IMR-90 (cell line): ENCODE measurements at regions not wholly inside any gene's neighbourhood (a gene's known extent, or its start where the extent isn't known, plus 50 kb on each side); places are given as distances from the start of the nearest gene placed in this dataset.

Experiments used
- ATAC-seq: fragments of 200-7000 bp; cut with Tn5 transposase; 2 replicates; pipeline ENCODE4 v1.9.1; 2020; ENCODE audit warnings: low read depth, mild to moderate bottlenecking, moderate library complexity
- BruUV-seq: library from RNA; stranded (reverse); fragments of 400-500 nt; replicated peaks from 2 replicates; lab custom pipeline; 2021; lab: Mats Ljungman, UMichigan
- CTCF ChIA-PET: fragments of 300-600 bp; formaldehyde crosslinking; extraction: SDS; loops from one replicate; lab custom pipeline; 2021; ENCODE audit warnings: antibody characterized with exemption; lab: Yijun Ruan, JAX
- POLR2A ChIA-PET: fragments of 300-600 bp; sonication (Branson Sonifier 250); formaldehyde crosslinking; loops from one replicate; lab custom pipeline; 2022; ENCODE audit warnings: antibody characterized with exemption; ENCODE audit not compliant: unreplicated experiment; lab: Charles Lee
- DNase-seq: peaks from one replicate; pipeline ENCODE4 v3.0.0; 2013
- H2AFZ ChIP-seq: replicated peaks from 2 replicates; pipeline ENCODE3; 2013; ENCODE audit warnings: low read length, mild to moderate bottlenecking; ENCODE audit not compliant: poor library complexity
- H2AK5ac ChIP-seq: 2 replicates; pipeline ENCODE4 v1.6.1; 2013; ENCODE audit warnings: low read depth, low read length, inconsistent platforms
- H2AK9ac ChIP-seq: replicated peaks from 2 replicates; pipeline ENCODE3; 2013; ENCODE audit warnings: mild to moderate bottlenecking, low read depth, low read length, moderate library complexity; ENCODE audit not compliant: poor library complexity
- H2BK120ac ChIP-seq: 2 replicates; pipeline ENCODE4 v1.6.1; 2013; ENCODE audit warnings: low read depth, low read length, inconsistent platforms
- H2BK15ac ChIP-seq: 3 replicates; pipeline ENCODE4 v1.6.1; 2013; ENCODE audit warnings: low read depth, low read length, inconsistent platforms
- H2BK20ac ChIP-seq: 2 replicates; pipeline ENCODE4 v1.6.1; 2013; ENCODE audit warnings: low read depth, mild to moderate bottlenecking, inconsistent platforms, low read length, moderate library complexity
- H2BK5ac ChIP-seq: 2 replicates; pipeline ENCODE4 v1.6.1; 2013; ENCODE audit warnings: mild to moderate bottlenecking, low read depth, low read length, inconsistent platforms; ENCODE audit not compliant: poor library complexity, severe bottlenecking
- H3K14ac ChIP-seq: replicated peaks from 2 replicates; pipeline ENCODE4 v1.6.1; 2013; ENCODE audit warnings: low read depth, low read length, inconsistent platforms
- H3K18ac ChIP-seq: 2 replicates; pipeline ENCODE4 v1.6.1; 2013; ENCODE audit warnings: low read depth, low read length, control low read depth
- H3K23ac ChIP-seq: 2 replicates; pipeline ENCODE4 v1.6.1; 2013; ENCODE audit warnings: low read depth, low read length, inconsistent platforms
- H3K27ac ChIP-seq: 2 replicates; pipeline ENCODE4 v1.5.1; 2013; ENCODE audit warnings: mild to moderate bottlenecking, control low read depth, low read length; ENCODE audit not compliant: insufficient read depth
- H3K27me3 ChIP-seq: 2 replicates; pipeline ENCODE4 v1.6.1; 2013; ENCODE audit warnings: low read length; ENCODE audit not compliant: control insufficient read depth, insufficient read depth
- H3K36me3 ChIP-seq: 2 replicates; pipeline ENCODE4 v1.6.1; 2013; ENCODE audit warnings: low read length, mixed read lengths; ENCODE audit not compliant: control insufficient read depth, insufficient read depth
- H3K4ac ChIP-seq: 2 replicates; pipeline ENCODE4 v1.6.1; 2013; ENCODE audit warnings: low read depth, low read length, inconsistent platforms
- H3K4me1 ChIP-seq: 2 replicates; pipeline ENCODE4 v1.6.1; 2013; ENCODE audit warnings: low read length, mixed read lengths; ENCODE audit not compliant: control insufficient read depth, insufficient read depth
- H3K4me2 ChIP-seq: 2 replicates; pipeline ENCODE4 v1.6.1; 2013; ENCODE audit warnings: low read depth, mild to moderate bottlenecking, control low read depth, low read length, moderate library complexity
- H3K4me3 ChIP-seq: 2 replicates; pipeline ENCODE4 v1.5.1; 2013; ENCODE audit warnings: low read depth, mild to moderate bottlenecking, control low read depth, low read length, moderate library complexity; ENCODE audit not compliant: insufficient read depth
- H3K56ac ChIP-seq: 2 replicates; pipeline ENCODE4 v1.6.1; 2013; ENCODE audit warnings: low read length, inconsistent platforms; ENCODE audit not compliant: insufficient read depth; ENCODE audit errors: extremely low read depth
- H3K79me1 ChIP-seq, 2 experiments: 2 replicates each; pipeline ENCODE4 v1.6.1; 2013; ENCODE audit warnings: low read length in 2 of 2, inconsistent platforms in 1 of 2, low read depth in 1 of 2
- H3K9ac ChIP-seq: 2 replicates; pipeline ENCODE4 v1.6.1; 2013; ENCODE audit warnings: low read depth, low read length, control low read depth
- H3K9me1 ChIP-seq: 2 replicates; pipeline ENCODE4 v1.6.1; 2013; ENCODE audit warnings: low read length, inconsistent platforms; ENCODE audit not compliant: insufficient read depth
- H3K9me3 ChIP-seq: 2 replicates; pipeline ENCODE4 v1.6.1; 2013; ENCODE audit warnings: low read length; ENCODE audit not compliant: control insufficient read depth, insufficient read depth
- H4K20me1 ChIP-seq: 2 replicates; pipeline ENCODE4 v1.6.1; 2013; ENCODE audit warnings: low read length, inconsistent platforms; ENCODE audit not compliant: insufficient read depth
- H4K5ac ChIP-seq: 2 replicates; pipeline ENCODE4 v1.6.1; 2013; ENCODE audit warnings: mild to moderate bottlenecking, low read depth, low read length, control low read depth
- H4K8ac ChIP-seq, 2 experiments: 2 replicates each; pipeline ENCODE4 v1.6.1; 2013; ENCODE audit warnings: low read depth in 2 of 2, low read length in 2 of 2, control low read depth in 1 of 2, inconsistent platforms in 1 of 2
- H4K91ac ChIP-seq: 2 replicates; pipeline ENCODE4 v1.6.1; 2013; ENCODE audit warnings: low read depth, low read length, inconsistent platforms; ENCODE audit not compliant: insufficient read depth
- BHLHE40 ChIP-seq: fragments of 150-350 bp; IDR thresholded peaks from 2 replicates; pipeline ENCODE4 v1.6.1; 2016; ENCODE audit warnings: mild to moderate bottlenecking, low read depth, low read length
- CEBPB ChIP-seq: IDR thresholded peaks from 2 replicates; pipeline ENCODE4 v1.6.1; 2012; ENCODE audit warnings: low read depth, low read length, improper control_type of control experiment
- CTCF ChIP-seq: conservative IDR thresholded peaks from 2 replicates; pipeline ENCODE4 v1.5.1; 2012; ENCODE audit warnings: mild to moderate bottlenecking, low read depth, low read length, improper control_type of control experiment
- FOS ChIP-seq: fragments of 150-350 bp; IDR thresholded peaks from 2 replicates; pipeline ENCODE4 v1.6.1; 2016; ENCODE audit warnings: low read depth, low read length
- MAFK ChIP-seq: IDR thresholded peaks from 2 replicates; pipeline ENCODE4 v1.6.1; 2012; ENCODE audit warnings: low read depth, low read length, improper control_type of control experiment
- MXI1 ChIP-seq: IDR thresholded peaks from 2 replicates; pipeline ENCODE4 v1.6.1; 2012; ENCODE audit warnings: low read depth, mild to moderate bottlenecking, low read length, moderate library complexity, borderline replicate concordance
- NFE2L2 ChIP-seq: fragments of 150-350 bp; IDR thresholded peaks from 2 replicates; pipeline ENCODE4 v1.6.1; 2016; ENCODE audit warnings: low read depth, mild to moderate bottlenecking, low read length
- POLR2A ChIP-seq: IDR thresholded peaks from 2 replicates; pipeline ENCODE4 v1.6.1; 2012; ENCODE audit warnings: mild to moderate bottlenecking, low read depth, low read length
- RAD21 ChIP-seq: IDR thresholded peaks from 2 replicates; pipeline ENCODE4 v1.6.1; 2012; ENCODE audit warnings: low read length, improper control_type of control experiment
- RCOR1 ChIP-seq: IDR thresholded peaks from 2 replicates; pipeline ENCODE4 v1.6.1; 2012; ENCODE audit warnings: mild to moderate bottlenecking, low read length, improper control_type of control experiment; ENCODE audit not compliant: insufficient replicate concordance
- SMC3 ChIP-seq: fragments of 150-350 bp; IDR thresholded peaks from 2 replicates; pipeline ENCODE4 v1.6.1; 2016; ENCODE audit warnings: low read depth, mild to moderate bottlenecking, antibody characterized with exemption, low read length, moderate library complexity
- USF2 ChIP-seq: fragments of 150-350 bp; IDR thresholded peaks from 2 replicates; pipeline ENCODE4 v1.6.1; 2017; ENCODE audit warnings: mild to moderate bottlenecking, antibody characterized with exemption, low read length, low read depth
- WGBS, 2 experiments: methylation state at CpG; one replicate each; pipeline versions ENCODE4 v1.1.5 to v1.1.7; 2013; ENCODE audit warnings: missing lambda C conversion rate in 2 of 2; ENCODE audit not compliant: insufficient read length in 1 of 2; ENCODE audit errors: extremely low coverage in 2 of 2; 5-methylcytosine and 5-hydroxymethylcytosine counted together
- dilution Hi-C: fragments of 300-500 bp; cut with HindIII; formaldehyde crosslinking; loops from one replicate; pipeline ENCODE4 v1.14.3; 2018; ENCODE audit warnings: low sequenced_read_pairs; ENCODE audit not compliant: unreplicated experiment
- in situ Hi-C: fragments of 300-500 bp; cut with MboI; formaldehyde crosslinking; loops from 3 replicates; pipeline ENCODE4 v1.14.3; 2019; ENCODE audit warnings: low sequenced_read_pairs, inconsistent platforms, mixed read lengths
- intact Hi-C: fragments of 100-400 bp; cut with micrococcal nuclease; formaldehyde crosslinking; loops from 2 replicates; pipeline ENCODE4 v1.10.0; 2022

GRCh38 chr1:244349103-244349531 is 102.6 kb downstream of the ADSS2 start:
- Histone ChIP-seq H2AK5ac (peak overlapping the region; percentile 56; the same call in 1 of the 2 replicates), H3K27ac (peak overlapping the region; percentile 46), H2AK9ac (peak overlapping the region; percentile 84), H2BK20ac (peak overlapping the region; percentile 92), H4K5ac (no peak overlapping the region; the same call in 1 of the 2 replicates), H4K8ac (peak overlapping the region in 1 of 2 experiments; percentile 68; a peak in 2 of 4 replicates), H2BK120ac (peak overlapping the region; percentile 81), H3K4me1 (peaks cover 20% of the 10 kb centered on the region), H3K4me2 (peak overlapping the region; percentile 52; the same call in 1 of the 2 replicates), H3K4ac (peak overlapping the region; percentile 84), H2BK15ac (peak overlapping the region; percentile 27; the same call in 1 of the 3 replicates), H3K56ac (peak overlapping the region; percentile 14; the same call in 1 of the 2 replicates), H3K9me1 (peaks cover 15% of the 10 kb centered on the region), H3K79me1 (0 out of 4 replicates have a peak, but pooled peaks cover 0 to 3% of the 10 kb centered on the region in 2 experiments), H2AFZ (peak overlapping the region; percentile 34), H3K14ac (peak overlapping the region; percentile 75), H3K36me3 (no peaks in the 10 kb centered on the region), H3K9me3 (no peaks in the 10 kb centered on the region), H4K20me1 (no peaks in the 10 kb centered on the region), H3K23ac (peak overlapping the region; percentile 62; the same call in 1 of the 2 replicates), H3K27me3 (no peaks in the 10 kb centered on the region), H3K9ac (no peak overlapping the region), H3K4me3 (no peak overlapping the region), H2BK5ac (peak overlapping the region; percentile 81), H3K18ac (peak overlapping the region; percentile 38; the same call in 1 of the 2 replicates), H4K91ac (peak overlapping the region; percentile 54)
- BruUV-seq, result no TSS peak
- dilution Hi-C loops (no loop called here), in situ Hi-C loops (no loop called here), intact Hi-C loops (no loop called here)
- POLR2A ChIA-PET, result no interaction called here
- DNase-seq (peak; percentile 91), ATAC-seq (peak; percentile 42)
- CTCF ChIA-PET, result interaction anchor here (0.6 kb wide), 1 partner anchor 13 kb away, joined by 3 read pairs; no protein-coding TSS in a partner anchor
- no peak for TF ChIP-seq SMC3
- TF ChIP-seq CEBPB, result peak; percentile 63; the same call in 1 of the 2 replicates
- no peak for TF ChIP-seq RCOR1
- no peak for TF ChIP-seq POLR2A
- TF ChIP-seq MXI1, result peak; percentile 90
- peak; percentile 60 for TF ChIP-seq USF2
- no peak for TF ChIP-seq RAD21
- peak; percentile 90 for TF ChIP-seq FOS
- TF ChIP-seq MAFK, result no peak
- TF ChIP-seq NFE2L2, result no peak
- no peak for TF ChIP-seq CTCF
- 0 out of 2 replicates have a peak, but pooled peaks have one; percentile 38 for TF ChIP-seq BHLHE40
- WGBS, 2 experiments, result 37% methylated on average over 4 of the region's 8 CpGs; no CpG with 5 or more reads in 1 of the 2 experiments
